ENCODE measurements at regions not wholly inside any gene's neighbourhood (a gene's known extent, or its start where the extent isn't known, plus 50 kb on each side); places are given as distances from the start of the nearest gene placed in this dataset.
A peak's percentile ranks its signal among the peaks of the same experiment; 100 is the strongest.

DNA sequence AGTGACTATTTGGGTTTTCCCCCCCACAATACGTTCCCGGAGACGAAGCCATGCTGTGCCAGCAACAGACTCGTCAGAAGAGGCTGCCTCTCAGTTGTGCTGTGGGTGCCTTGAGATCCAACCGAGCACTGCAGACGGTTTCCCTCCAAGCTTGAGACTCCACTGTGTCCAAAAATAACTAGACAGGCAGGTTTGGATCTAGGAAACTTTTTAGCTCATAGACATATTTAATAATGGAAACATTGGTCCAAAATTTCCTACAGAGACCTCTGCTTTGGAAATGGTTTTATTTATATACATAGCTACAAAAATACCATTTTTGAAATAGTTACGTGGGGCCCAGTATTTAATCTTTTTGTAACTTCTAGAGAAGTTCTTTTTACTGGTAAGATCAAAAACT, 63.1 kb upstream of the SPATS2L start:
- H3K27me3 ChIP-seq, result no peaks in the 10 kb centered on the region
- H3K27ac ChIP-seq, result no peak overlapping the region
- no peaks in the 10 kb centered on the region for H3K4me1 ChIP-seq (ENCODE audit: low read depth)
- H3K9me3 ChIP-seq (ENCODE audit: low read depth), result no peaks in the 10 kb centered on the region
- H3K36me3 ChIP-seq, result no peaks in the 10 kb centered on the region
- TF ChIP-seq, protein P1, sequence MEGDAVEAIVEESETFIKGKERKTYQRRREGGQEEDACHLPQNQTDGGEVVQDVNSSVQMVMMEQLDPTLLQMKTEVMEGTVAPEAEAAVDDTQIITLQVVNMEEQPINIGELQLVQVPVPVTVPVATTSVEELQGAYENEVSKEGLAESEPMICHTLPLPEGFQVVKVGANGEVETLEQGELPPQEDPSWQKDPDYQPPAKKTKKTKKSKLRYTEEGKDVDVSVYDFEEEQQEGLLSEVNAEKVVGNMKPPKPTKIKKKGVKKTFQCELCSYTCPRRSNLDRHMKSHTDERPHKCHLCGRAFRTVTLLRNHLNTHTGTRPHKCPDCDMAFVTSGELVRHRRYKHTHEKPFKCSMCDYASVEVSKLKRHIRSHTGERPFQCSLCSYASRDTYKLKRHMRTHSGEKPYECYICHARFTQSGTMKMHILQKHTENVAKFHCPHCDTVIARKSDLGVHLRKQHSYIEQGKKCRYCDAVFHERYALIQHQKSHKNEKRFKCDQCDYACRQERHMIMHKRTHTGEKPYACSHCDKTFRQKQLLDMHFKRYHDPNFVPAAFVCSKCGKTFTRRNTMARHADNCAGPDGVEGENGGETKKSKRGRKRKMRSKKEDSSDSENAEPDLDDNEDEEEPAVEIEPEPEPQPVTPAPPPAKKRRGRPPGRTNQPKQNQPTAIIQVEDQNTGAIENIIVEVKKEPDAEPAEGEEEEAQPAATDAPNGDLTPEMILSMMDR (IDR thresholded peaks at IDR 0.05; ENCODE audit: low read depth, low read length), result no peak
- no peak overlapping the region for H3K4me3 ChIP-seq
- DNase-seq (ENCODE audit: low read depth in 1 of 2, low spot score in 1 of 2), result no peak

DNA sequence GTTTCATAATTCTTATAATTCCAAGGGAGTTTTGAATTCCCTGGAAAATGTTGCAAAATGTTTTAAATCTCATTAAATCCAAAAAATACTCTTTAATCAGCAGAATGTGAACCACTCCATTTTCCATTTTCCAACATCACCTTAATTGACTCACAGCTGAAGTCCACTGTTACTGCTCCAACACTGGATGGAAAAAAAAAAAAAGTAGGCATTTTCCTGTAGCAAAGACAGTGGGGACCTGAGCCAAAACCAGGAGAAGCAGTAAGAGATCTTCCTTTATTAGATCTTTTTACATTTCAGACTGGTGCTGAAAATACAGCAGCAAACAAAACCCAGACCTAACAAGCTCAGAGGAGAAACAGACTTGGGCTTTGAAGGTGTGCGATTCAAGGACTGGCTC, 62.4 kb upstream of the SPATS2L start:
- H3K4me1 ChIP-seq (ENCODE audit: low read depth), result no peaks in the 10 kb centered on the region
- TF ChIP-seq, protein P1 (IDR thresholded peaks at IDR 0.05; ENCODE audit: low read depth, low read length), result no peak
- H3K27me3 ChIP-seq, result no peaks in the 10 kb centered on the region
- H3K4me3 ChIP-seq, result no peak overlapping the region
- no peaks in the 10 kb centered on the region for H3K36me3 ChIP-seq
- no peak for DNase-seq (ENCODE audit: low read depth in 1 of 2, low spot score in 1 of 2)
- H3K27ac ChIP-seq, result no peak overlapping the region
- no peaks in the 10 kb centered on the region for H3K9me3 ChIP-seq (ENCODE audit: low read depth)

DNA sequence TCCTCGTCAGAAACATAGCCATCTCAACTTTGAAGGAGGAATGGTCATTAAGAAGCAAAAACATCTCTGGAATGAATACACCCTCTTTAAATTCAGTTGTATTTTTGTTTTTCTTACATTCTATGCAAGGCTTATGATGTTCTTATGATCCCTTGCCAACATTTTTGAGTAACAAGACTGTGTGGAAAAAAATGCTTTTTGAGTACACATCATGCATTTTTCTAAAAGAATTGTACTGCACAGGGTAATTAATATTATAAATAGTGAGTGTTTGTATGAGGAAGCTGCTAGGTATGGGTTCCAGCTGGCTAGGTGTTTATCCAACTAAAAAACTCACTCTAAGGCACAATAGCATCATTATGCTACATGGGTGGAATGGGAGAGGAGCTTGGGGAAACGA, 59.0 kb upstream of the SPATS2L start:
- Histone ChIP-seq H3K27ac (no peak overlapping the region), H3K27me3 (no peaks in the 10 kb centered on the region), H3K4me3 (no peak overlapping the region), H3K9me3 (ENCODE audit: low read depth) (no peaks in the 10 kb centered on the region), H3K4me1 (ENCODE audit: low read depth) (no peaks in the 10 kb centered on the region), H3K36me3 (no peaks in the 10 kb centered on the region)
- no peak for DNase-seq (ENCODE audit: low read depth in 1 of 2, low spot score in 1 of 2)
- TF ChIP-seq, protein P1 (IDR thresholded peaks at IDR 0.05; ENCODE audit: low read depth, low read length), result no peak

DNA sequence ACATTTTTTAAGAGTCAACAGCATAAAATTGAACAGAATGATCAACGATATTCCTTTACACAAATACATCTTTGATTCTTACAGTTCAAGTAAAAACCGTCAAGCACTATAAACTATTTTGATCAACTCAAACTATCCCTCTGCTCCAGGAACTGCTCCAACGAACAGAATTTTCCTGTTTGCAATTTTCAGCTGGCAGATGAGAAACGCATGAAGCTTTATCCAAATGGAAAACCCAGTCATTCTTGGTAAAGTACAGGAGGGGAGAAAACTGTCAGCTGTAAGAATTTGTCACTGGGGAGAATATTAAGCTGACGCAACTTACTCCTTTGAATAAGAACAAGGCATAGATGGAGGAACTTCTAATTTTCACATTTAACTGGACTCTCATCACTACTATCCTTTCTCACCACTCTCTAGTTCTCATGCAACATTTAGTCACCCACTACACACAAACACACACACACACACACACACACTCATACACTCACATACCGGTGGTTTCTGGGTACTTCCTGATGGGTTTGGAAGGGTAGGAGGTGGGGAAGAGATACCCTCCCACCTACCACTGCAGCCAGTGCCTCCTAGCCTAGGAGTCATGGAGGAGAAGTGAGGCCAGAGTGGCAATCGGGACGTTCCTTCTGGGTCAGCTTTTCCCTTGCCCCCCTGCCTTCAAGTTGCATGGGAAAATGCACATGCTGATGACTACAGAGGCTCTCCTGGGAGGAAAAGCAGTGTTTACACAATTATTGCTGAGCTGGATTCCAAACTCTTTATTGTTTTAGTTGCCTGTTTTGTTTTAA, 54.0 kb upstream of the SPATS2L start:
- no peak overlapping the region for H3K27ac ChIP-seq
- no peaks in the 10 kb centered on the region for H3K4me1 ChIP-seq (ENCODE audit: low read depth)
- no peaks in the 10 kb centered on the region for H3K9me3 ChIP-seq (ENCODE audit: low read depth)

DNA sequence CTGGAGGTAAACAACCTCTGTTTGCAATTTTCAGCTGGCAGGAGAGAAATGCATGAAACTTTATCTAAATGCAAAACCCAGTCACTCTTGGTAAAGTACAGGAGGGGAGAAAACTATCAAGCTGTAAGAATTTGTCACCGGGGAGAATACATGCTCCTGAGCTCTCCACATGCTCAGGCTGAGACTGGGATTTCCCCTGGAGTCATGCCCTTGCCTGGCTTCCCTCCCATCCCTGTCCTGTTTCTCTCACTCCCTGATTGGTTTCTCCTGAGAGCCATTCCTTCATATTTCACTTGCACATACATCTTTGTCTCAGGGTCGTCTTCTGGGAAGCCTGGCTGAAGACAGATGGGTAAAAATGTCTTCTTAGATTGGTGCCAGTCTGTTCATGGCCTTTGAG, 52.9 kb upstream of the SPATS2L start:
- peak in 1 of 2 donors; percentile 43 for DNase-seq (ENCODE audit: low read depth in 1 of 2, low spot score in 1 of 2)
- H3K4me1 ChIP-seq (ENCODE audit: low read depth), result no peaks in the 10 kb centered on the region
- no peak overlapping the region for H3K27ac ChIP-seq
- TF ChIP-seq, protein P1 (IDR thresholded peaks at IDR 0.05; ENCODE audit: low read depth, low read length), result no peak
- no peaks in the 10 kb centered on the region for H3K9me3 ChIP-seq (ENCODE audit: low read depth)
- no peaks in the 10 kb centered on the region for H3K27me3 ChIP-seq
- H3K4me3 ChIP-seq, result no peak overlapping the region
- H3K36me3 ChIP-seq, result no peaks in the 10 kb centered on the region

More for the DNA sequence above, 54.0 kb upstream of the SPATS2L start:
- no peaks in the 10 kb centered on the region for H3K36me3 ChIP-seq
- peak in 1 of 2 donors; percentile 75 for DNase-seq (ENCODE audit: low read depth in 1 of 2, low spot score in 1 of 2)
- no peak overlapping the region for H3K4me3 ChIP-seq
- TF ChIP-seq, protein P1 (IDR thresholded peaks at IDR 0.05; ENCODE audit: low read depth, low read length), result no peak
- H3K27me3 ChIP-seq, result no peaks in the 10 kb centered on the region
